Activated CD4-positive, alpha-beta T cell treated with anti-CD3 and anti-CD28 coated beads for 48 hours (primary cell): ENCODE measurements at regions not wholly inside any gene's neighbourhood (a gene's known extent, or its start where the extent isn't known, plus 50 kb on each side); places are given as distances from the start of the nearest gene placed in this dataset.
"Not testable (repeated sequence)": the region's sequence is repeated elsewhere in the genome, so short reads cannot be mapped to it uniquely, and the experiment has no call there.

Experiments used
- DNase-seq: peaks from one replicate; pipeline ENCODE4 v3.0.0-alpha.2; 2020

DNA sequence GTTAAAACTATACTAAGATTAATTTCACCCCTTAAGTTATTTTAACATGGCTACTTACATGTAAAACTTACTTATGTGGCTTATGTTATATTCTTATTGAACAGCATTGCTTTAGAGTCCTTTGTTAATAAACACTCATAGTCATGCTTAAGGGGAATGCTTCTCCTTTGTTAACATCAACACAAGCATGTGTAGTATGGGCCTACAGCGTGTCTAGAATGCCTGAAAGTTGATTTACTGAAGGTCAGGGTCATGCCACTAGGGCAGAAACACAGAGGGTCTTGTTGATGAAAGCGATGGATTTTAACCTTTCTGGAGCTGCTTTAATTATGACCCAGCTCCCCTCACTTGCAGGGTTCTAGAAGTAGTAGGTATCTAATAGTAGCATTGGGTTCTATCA is 159.8 kb upstream of the DLX2 start:
- no peak for DNase-seq

- not testable (repeated sequence) for DNase-seq
These were observed 162.1 kb upstream of the DLX2 start for GRCh38 chr2:172264820-172265219.

GRCh38 chr2:172269507-172270244 is 157.7 kb upstream of the ITGA6 start:
- DNase-seq: not testable (repeated sequence)

- no peak for DNase-seq
These were observed 156.9 kb upstream of the ITGA6 start for GRCh38 chr2:172270278-172271079.

GRCh38 chr2:172273910-172274571 is 153.3 kb upstream of the ITGA6 start:
- DNase-seq: no peak

DNA sequence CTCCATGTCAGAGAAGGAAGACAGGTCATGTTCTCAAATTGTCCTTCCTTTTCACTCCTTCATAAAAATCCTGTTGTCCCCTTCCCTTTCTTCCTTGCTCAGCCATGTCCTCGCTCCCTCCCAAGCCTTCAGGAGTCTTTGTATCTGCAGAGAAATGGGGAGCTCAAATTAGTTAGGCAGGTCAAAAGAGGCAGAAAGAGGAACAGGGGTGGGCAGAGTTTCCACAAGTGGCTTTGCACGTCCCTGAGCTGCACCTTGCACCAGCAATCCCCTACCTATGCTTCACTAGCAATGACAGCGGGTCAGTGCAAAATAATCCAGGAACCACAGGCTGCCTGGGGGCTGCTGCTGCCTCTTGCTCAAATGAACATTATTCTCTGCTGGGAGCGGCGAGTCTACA is 152.1 kb upstream of the ITGA6 start:
- no peak for DNase-seq

DNA sequence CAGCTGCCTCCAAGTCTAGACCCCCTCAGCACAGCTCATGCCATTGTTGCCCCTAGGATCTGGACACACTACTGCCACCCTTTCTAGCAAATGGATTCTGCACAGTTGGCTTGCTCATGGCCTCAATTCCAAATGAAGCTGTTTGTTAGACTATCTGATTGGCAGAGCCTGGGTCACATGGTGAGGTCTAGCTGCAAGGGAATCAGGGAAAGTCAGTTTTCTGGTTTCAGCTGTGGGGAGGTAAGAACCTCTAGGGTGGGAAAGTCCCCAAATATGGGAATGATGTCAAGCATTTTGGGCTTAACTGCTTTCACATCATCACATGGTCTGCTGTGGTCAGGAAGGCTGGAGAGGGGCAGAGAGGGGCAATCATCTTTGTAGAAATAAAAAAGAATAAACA is 150.4 kb upstream of the ITGA6 start:
- DNase-seq: no peak

DNA sequence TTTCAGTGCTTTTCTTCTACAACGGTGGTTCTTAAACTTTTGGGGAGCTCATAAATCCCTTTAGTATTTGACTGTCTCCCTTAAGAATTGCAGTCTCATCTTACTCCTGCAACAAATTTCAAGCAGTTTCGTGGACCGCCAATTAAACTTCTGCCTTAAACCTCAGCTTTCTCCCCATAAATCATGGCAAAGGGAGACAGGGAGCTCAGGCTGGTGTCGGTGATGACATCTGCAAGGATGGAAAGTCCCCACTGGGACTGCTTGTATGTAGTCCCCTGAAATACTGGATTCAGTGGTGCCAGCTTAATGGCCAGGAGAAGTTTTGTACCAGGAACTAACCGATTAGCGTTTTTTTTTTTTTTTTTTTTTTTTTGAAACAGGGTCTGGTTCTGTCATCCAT is 148.7 kb upstream of the ITGA6 start:
- no peak for DNase-seq

DNA sequence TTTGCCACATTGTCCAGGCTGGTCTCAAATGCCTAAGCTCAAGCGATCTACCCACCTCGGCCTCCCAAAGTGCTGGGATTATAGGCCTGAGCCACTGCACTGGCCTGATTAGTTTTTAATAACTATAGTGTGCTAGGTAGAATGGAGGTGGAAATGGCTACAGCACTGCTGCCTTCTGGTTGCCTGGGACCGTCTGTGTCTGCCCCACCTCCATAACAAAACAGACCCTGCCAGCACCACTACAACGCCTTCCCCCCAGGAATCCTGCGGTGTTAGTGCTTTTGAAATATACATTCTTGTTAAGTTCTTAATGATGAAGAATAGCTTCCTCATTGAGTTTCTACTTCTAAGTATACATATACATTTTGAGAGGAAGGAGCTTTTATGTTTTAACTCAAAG is 148.2 kb upstream of the ITGA6 start:
- no peak for DNase-seq

DNA sequence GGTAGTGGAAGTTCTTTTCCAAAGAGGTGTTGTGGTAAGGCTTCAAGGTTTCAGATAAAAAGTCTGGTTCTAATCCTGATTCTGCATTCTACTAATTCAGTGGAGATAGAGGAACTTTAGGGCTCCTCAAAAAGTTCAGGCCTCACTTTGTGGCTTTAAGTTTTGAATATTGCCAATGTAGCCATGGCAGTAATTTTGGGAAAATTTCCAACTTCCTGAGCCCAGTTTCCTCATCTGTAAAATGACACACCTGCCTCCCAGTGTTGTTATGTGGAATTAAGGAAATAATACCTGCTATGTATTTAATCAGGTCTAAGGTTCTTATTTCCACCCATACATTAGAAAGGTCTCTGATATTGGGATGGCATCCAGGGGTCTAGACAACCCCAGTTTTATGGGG is 147.6 kb upstream of the ITGA6 start:
- no peak for DNase-seq

DNA sequence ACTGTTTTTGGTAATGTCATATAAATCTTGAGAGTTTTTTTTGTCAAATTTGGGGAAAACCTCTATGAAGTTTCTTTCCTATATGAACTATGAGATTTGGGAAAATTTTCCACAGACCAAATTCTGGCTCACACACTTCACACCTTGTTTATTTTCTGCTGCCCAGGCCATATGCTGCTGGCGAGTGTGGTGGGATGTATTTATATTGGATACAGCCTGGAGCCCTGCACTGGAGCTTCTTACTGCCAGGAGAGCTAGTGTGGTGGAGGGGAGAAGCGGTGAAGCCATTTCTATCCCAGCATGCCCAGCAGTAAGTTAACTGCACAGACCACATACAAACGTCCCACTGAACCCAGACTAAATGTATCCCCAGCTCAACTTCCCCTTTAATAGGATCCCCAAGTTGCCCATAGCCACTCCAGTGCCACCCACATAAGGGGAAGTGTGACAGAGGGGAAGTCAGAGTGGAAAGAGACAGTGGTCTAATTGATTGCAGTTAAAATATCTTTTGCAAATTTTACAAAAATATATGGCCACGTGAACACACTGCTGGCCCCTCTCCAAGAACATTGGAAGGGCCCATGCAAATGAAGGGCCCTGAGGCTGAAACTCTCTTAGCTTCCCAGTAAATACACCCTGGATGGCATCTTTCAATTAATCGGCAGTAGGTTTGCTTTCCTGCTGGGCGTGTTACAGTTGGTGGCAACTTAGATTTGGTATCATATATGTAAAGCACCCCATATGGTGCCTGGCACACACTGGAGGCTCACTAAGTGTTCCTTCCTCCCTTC is 146.6 kb upstream of the ITGA6 start:
- no peak for DNase-seq

DNA sequence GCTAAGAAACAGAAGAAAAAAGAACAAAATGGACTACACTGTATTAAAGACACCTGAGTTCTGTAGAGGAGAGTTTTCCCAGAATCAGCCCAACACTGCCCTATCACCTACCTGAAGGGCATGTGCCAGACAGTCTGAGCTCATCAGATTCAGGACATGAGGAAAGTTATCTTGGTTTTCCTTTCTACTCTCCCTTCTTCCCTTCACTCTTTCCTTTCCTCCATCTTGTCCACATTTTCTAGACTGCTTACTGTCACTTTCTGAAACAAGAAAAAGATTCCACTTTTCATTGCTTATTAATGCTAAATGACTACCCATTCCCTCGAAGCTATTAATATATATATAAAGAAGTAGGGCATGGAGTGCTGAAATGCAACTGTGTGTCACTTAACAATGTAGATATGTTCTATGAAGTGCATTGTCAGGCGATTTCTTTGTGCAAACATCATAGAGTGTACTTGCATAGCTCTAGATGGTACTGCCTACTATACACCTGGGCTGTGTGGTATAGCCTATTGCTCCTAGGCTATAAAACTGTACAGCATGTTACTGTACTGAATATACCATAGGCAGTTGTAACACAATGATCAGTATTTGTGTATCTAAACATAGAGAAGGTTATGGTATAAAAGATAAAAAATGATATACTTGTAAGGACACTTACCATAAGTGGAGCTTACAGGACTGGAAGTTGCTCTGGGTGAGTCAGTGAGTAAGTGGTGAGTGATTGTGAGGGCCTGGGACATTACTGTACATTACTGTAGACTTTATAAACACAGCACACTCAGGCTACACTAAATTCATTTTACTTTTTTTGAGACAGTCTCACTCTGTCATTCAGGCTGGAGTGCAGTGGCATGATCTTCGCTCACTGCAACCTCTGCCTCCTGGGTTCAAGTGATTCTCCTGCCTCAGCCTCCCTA is 145.5 kb upstream of the ITGA6 start:
- no peak for DNase-seq

- DNase-seq: no peak
These were observed 144.4 kb upstream of the ITGA6 start for GRCh38 chr2:172282944-172283343.

- no peak for DNase-seq
These were observed 143.9 kb upstream of the ITGA6 start for GRCh38 chr2:172283476-172283875.

- no peak for DNase-seq
These were observed 143.2 kb upstream of the ITGA6 start for GRCh38 chr2:172284209-172284608.

GRCh38 chr2:172285010-172285621 is 142.3 kb upstream of the ITGA6 start:
- no peak for DNase-seq

GRCh38 chr2:172285760-172286159 is 141.6 kb upstream of the ITGA6 start:
- DNase-seq: no peak

DNA sequence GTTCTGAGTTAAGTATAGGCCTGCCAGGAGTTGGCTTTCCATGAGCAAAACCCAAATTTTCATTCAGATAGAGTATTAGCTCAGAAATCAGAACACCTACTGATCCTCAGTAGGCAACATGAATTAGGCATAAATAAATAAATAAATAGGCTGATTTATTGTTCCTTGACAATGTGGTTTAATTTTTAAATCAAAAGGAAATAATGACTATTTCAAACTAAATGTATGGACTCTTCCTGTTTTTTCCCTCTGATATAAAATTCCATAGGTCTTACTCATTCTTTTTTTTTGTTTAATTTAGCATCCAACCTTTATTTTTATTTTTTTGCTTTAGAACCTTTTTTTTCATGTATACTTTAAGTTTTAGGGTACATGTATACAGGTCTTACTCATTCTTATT is 140.2 kb upstream of the ITGA6 start:
- no peak for DNase-seq

DNA sequence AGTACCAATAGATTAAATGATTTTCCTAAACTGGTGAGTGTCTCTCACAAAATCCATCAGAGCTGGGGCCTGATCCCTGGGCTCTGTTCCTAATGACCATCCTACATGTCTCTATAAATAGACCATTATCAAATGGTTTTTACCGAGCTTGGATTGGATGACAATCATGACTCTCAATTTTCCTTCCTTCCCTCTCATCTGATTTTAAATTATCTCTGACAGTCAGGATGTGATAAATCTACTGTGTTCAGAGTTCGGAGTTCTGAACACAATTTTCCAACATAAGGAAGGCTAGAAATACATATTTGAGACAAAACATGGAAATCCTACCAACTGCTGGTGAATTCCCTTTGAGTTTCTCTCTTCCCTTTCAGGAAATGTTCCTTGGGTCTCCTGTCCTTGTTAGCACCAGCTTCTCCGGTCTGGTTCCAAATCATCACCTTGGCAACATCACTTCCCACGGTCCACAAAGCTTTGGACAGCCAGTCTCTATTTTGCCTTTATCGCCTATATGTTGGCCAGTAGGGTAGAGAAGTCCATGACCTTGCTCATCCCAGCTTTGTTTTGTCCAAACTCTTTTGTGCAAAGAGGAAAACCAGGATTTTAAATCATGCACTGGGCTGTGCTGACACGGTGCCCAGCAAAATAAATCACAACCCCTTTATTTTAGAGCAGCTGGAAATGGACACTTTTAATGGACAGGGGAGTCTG is 139.6 kb upstream of the ITGA6 start:
- no peak for DNase-seq

- peak; percentile 61 for DNase-seq
These were observed 138.8 kb upstream of the ITGA6 start for GRCh38 chr2:172288603-172289002.

GRCh38 chr2:172293952-172294351 is 133.4 kb upstream of the ITGA6 start:
- DNase-seq: no peak
